GM12874 (cell line): ENCODE measurements at regions not wholly inside any gene's neighbourhood (a gene's known extent, or its start where the extent isn't known, plus 50 kb on each side); places are given as distances from the start of the nearest gene placed in this dataset.

Experiments
- CTCF ChIP-seq: IDR thresholded peaks from 2 replicates; pipeline ENCODE4 v1.5.1; 2011; ENCODE audit warnings: low read depth, mild to moderate bottlenecking, control low read depth, low read length, moderate library complexity; ENCODE audit not compliant: insufficient read depth

- TF ChIP-seq CTCF: no peak
Measured at GRCh38 chr3:153313302-153313965, 151.4 kb downstream of the RAP2B start.

GRCh38 chr3:153314038-153314437, 152.0 kb downstream of the RAP2B start:
- no peak for TF ChIP-seq CTCF

GRCh38 chr3:153315781-153316180, 153.8 kb downstream of the RAP2B start:
- no peak for TF ChIP-seq CTCF

- no peak for TF ChIP-seq CTCF
Measured at GRCh38 chr3:153319705-153320554, 157.9 kb downstream of the RAP2B start.

- TF ChIP-seq CTCF: no peak
Measured at GRCh38 chr3:153320585-153321128, 158.6 kb downstream of the RAP2B start.

GRCh38 chr3:153328690-153329089, 166.7 kb downstream of the RAP2B start:
- TF ChIP-seq CTCF: no peak

- no peak for TF ChIP-seq CTCF
Measured at GRCh38 chr3:153330901-153331300, 168.9 kb downstream of the RAP2B start.
